C4-2B (cell line): ENCODE measurements at regions not wholly inside any gene's neighbourhood (a gene's known extent, or its start where the extent isn't known, plus 50 kb on each side); places are given as distances from the start of the nearest gene placed in this dataset.
A peak's percentile ranks its signal among the peaks of the same experiment; 100 is the strongest.

Experiments
- ZFX ChIP-seq: fragments of 450-650 bp; IDR thresholded peaks from 2 replicates; pipeline ENCODE4 v1.6.1; 2017
- TF ChIP-seq, protein P1 (sequence below): fragments of 450-650 bp; conservative IDR thresholded peaks from 2 replicates; pipeline ENCODE4 v1.5.1; 2017; ENCODE audit warnings: mild to moderate bottlenecking

DNA sequence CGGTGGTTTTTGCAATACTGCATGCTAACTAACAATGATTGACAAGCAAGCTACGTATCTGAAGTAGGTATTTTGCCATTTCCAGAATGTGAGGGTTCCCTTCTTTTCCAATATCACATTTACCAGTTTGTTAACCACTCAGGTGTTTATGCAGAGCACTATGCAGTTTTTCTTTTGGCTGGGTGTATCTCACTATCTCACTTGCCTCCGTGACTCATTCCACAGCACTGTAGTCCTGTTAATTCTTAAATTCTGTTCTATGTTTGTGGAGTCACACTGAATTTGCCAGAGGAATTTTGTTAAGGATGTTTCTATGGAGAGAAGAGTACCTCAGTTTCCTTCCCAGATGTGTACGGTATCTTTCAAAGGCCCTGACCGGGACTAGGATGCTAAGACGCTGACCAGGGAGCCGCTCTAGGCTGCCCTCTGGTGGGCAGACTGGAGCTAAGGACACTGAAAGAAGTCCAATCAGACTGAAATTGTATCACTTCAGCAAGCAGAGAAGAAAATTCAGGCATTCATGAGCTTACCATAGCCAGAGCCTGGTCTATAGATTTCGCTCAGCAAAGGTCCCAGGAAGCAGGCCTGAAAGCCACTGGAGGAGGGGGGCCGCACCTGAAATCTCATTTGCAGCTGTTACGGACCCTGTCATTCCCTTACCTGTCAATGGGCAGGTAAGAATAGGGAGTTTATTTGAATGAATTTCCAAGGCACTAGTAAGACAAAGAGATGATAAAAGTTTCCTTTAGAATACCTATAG is 388.4 kb upstream of the SPOCK3 start:
- TF ChIP-seq, protein P1, sequence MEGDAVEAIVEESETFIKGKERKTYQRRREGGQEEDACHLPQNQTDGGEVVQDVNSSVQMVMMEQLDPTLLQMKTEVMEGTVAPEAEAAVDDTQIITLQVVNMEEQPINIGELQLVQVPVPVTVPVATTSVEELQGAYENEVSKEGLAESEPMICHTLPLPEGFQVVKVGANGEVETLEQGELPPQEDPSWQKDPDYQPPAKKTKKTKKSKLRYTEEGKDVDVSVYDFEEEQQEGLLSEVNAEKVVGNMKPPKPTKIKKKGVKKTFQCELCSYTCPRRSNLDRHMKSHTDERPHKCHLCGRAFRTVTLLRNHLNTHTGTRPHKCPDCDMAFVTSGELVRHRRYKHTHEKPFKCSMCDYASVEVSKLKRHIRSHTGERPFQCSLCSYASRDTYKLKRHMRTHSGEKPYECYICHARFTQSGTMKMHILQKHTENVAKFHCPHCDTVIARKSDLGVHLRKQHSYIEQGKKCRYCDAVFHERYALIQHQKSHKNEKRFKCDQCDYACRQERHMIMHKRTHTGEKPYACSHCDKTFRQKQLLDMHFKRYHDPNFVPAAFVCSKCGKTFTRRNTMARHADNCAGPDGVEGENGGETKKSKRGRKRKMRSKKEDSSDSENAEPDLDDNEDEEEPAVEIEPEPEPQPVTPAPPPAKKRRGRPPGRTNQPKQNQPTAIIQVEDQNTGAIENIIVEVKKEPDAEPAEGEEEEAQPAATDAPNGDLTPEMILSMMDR = peak; percentile 85
- no peak for TF ChIP-seq ZFX
